CD4-positive, alpha-beta T cell treated with Interferon alpha-2 for 1 hour (primary cell): ENCODE measurements at regions not wholly inside any gene's neighbourhood (a gene's known extent, or its start where the extent isn't known, plus 50 kb on each side); places are given as distances from the start of the nearest gene placed in this dataset.

Experiments
- DNase-seq, 2 donors: peaks; one replicate each; pipeline ENCODE4 v3.0.0-alpha.2; 2020 to 2022

DNA sequence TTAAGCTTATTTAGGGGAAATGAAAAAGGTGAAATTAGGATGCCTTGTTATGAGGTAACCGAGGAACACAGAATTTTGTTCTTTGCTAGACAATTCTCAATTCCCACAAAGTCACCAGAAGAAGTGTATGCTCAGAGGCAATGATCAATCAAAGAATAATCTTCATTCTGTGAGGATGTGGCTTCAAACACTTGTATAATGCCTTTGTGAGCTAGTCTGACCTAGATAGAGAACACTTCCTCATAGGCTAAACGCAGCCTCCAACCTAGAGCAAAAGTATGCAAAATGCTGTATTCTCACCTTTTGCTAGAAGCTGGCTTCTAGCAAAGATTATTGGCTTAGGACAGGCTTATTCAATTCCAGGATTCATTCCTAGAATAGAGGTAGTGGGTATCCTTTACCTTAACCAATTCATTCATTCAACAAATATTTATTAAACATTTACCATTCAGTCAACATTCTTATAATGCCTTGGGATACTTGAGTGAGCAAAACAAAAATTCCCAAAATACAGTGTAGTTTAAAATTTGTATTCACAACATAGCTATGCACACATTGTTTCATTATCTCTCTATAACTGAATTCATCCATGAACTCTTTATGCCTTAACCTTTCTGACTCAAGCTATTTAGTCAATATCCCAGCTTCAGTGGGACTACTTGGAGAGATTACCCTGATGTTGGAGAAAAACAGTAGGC, 530.2 kb downstream of the PTPRC start:
- DNase-seq: peak in 1 of 2 donors; percentile 44

DNA sequence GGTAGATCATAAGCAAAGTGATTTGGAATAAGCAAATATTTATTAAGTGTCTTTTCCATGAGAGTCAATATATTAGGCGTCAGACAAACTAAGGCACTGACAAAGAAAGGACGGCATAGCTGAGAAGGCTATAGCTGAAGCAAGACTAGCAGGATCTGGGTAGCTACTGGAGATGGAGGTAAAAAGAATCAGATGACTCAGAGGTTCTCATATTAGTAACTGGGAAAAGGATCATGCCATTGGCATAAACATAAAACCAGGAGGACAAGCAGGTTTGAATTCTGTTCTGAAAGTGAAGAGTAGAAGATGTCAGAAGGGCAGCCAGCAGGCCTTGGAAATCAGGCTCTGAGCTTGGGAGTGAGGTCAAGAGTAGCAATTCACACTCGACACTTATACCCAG, 531.9 kb downstream of the PTPRC start:
- DNase-seq: no peak

DNA sequence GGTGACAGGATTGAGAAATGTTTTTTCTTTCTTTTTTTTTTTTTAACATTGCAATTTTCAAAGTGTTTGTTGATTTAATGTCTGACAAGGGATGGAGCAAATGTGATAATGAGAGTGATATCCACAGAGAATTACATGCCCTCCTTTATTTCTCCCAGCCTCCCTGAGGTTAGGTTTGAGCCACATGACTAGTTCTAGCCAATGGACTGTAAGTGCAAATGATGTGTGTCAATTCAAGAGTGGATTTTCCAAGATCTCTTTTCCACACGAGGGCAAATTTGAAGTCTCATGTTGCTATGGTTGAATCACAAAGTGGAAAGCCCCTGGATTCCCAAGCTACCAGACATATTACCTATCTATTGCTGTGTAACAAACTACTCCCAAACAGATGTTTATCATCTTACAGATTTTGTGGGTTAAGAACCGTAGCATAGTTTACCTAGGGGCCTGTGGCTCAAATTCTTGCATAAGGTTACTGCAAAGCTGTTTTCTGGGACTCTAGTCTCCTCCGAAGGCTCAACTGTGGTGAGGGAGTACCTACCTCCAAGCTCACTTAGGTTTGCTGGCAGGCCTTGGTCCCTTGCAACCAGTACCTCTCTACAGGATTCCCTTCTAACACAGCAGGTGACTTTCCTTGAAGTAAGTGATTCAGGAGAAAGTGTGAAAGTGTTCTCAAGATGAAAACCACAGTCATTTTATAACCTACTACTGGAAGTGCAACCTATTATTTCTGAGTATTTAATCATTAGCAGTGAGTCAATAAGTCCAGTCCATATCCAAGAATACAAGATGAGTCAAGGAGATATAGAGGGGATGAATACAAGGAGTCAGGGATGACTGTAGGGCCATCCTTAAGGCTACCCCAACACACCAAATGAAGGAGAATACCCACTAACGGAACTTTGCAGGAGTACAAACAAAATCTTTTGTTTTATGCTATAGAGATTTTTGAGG, 533.6 kb downstream of the PTPRC start:
- DNase-seq: peak in 1 of 2 donors; percentile 5

DNA sequence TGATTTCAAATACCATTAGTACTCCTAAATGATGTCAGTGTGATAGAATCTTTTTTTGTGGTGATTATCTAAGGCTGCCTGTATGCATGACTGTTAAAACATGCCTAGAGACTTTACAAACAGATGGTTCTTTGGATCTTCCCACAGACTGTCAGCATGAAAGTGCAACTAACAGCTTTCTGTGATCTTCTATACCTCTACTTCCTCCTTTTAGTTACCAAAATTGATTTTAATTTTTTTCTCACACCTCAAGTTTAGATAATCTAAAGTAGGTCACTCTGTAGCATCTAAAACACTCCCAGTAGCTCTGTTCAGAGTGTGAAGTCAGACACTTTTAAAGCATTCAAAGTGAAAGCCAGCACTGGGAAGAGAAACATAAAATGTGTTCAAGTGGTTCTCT, 534.5 kb downstream of the PTPRC start:
- DNase-seq: peak; percentile 12 to 65

DNA sequence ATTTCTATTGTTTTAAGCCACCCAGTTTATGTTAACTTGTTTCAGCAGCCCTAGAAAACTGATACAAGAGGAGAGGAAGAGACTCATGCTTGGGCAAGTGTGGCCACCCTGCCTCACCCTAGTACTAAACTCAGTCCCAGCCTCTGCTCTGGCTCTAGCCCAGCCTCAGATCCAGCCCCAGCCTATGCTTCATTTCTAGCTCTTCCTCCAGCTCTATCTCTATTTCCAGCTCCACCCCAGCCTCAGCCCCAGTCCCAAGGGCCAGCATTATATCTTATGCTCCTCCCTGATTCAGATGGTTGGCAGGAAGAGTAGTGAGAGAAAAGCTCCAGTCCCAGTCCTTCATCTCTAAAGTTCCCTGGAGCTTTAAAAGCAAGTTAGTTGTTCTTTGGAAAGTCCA, 535.5 kb downstream of the PTPRC start:
- no peak for DNase-seq

DNA sequence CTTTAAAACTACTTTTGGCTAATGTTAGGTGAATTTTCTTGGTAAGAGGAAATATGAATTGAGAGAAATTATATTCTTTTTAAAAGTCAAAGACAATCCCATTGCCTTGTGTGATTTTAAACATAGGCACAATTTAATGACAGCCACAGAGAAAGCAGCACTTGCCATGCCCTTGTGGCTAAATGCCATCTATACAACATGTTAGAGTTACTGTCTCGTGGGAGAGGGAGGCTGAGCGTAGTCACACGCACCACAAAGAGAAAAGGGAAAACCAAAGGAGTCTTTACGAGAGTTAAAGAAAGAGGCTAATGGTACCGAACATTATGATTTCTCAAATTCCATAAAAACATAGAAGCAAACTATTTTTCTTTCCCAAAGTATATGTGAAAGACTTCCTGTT, 537.9 kb downstream of the PTPRC start:
- no peak for DNase-seq

DNA sequence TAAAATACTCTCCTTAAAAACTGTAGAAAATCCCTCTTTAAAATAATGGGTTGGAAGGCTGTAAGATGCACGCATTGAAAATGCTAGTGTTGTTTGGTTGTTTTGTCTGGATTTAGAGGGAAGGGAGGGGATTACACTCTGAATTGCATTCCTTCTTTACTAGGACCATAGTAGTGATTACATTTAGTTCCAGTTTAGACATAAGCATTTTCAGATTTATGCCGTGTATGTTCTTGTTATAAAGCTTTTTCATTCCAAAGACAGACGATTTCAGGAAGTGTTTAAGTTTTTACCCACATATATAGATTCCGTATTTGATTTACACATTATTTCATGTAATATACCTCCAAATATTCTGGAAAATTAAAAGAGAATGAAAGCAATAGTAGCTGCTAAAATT, 538.4 kb downstream of the PTPRC start:
- no peak for DNase-seq

DNA sequence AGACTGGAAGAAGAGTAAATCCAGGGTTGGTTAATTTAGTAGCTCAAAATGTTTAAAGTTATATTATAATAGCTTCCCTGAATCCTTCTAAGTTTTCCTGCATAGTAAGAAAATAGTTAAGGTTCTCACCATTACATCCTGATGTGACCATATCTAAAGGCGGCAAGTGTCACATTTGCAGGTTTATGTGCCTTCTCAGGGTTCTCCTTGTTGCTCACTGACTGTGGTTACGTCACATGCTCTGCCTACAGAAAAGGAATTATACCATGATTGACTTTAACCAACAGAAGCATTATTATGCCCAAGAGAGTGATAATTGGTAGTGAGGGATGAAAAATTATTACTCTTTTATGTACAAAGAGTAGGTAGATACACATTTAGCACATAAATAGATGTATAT, 539.8 kb downstream of the PTPRC start:
- DNase-seq: no peak

DNA sequence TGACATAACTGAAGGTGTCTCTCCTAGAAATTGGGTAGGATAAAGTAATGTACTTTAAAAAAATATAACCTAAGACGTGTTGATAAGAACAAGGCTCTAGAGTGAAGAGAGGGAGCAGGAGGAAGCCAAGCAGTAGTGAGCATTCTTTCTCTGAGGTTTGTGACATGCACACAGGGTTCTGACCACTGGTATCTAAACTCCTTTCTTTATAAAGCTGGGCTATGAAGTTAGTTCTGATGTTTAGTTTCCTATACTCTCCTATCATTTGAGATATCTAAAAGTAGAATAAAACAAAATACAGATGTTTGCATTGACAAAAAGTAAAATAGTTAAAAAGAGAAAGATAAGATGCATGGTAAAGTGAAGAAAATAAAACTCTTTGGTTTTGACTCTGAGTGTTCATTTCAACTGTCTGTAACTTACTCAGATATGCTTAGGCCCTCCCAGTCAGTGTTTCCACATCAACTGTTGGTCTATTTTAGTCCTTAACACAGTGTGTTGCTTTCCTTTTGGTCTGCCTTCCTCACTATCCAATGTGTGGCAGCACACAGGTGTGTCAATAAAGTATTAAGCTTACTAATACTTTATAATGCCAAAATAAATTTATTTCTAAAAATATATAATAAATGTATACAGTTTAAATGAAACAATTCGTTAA, 543.5 kb downstream of the PTPRC start:
- no peak for DNase-seq

DNA sequence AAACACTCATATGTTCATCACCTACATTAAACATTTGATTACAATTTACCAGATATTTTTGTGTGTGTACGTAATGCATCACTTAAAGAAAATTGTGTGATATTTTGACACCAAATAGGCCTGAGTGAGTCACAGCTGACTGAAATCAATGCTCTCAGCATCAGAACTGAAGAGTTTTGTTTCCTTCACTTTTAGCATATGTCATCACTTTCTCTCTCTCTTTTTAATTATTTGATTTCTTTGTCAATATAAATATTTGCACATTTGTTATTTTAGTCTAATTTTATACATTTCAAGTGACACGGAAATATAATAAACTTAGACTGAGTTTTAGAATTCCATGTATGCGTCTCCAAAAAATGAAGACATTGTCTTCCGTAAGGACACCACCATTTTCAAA, 545.3 kb downstream of the PTPRC start:
- no peak for DNase-seq

DNA sequence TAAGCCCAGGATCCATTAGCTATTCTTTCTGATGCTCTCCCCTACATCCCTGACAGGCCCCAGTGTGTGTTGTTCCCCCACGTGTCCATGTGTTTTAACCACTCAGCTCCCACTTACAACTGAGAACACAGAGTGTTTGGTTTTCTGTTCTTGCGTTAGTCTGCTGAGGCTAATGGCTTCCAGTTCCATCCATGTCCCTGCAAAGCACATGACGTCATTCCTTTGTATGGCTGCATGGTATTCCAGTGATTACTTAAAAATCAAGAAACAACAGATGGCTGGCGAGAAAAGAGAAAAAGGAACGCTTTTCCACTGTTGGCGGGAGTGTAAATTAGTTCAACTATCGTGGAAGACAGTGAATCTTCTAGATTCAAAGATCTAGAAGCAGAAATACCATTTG, 556.0 kb downstream of the PTPRC start:
- no peak for DNase-seq

DNA sequence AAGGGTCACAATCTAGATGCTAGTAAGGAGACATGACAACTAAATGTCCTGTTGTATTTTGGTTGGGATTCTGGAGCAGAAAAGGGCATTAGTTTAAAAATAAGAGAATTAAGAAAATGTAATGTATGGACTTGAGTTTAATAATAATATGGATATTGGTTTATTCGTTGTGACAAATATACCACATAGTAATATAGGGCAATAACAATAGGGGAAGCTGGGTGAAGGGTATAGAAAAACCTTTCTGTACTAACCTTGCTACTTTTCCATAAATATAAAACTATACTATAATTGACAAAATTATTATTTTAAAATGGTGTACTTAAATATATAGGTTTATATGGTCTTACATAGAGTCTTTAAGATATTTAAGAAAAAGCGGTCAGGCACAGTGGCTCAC, 558.9 kb downstream of the PTPRC start:
- no peak for DNase-seq

DNA sequence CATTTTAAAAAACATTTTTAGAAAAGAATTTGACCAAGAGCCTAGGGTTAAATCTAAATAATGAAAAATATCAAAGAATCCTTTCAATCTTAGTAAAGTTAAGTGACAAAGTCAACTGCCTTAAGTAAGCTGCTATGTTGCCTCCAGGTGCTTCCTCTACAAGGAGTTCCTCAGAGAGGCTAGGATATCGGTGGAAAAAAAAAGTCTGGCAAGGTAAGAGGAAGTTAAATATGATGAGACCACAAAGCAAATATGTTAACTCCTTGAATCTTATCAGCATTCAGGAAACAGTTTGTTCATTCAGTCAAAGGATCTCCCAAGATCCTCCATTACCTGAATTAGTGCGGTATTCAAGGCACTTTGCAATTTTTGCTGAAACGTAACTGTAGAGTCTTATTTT, 563.5 kb downstream of the PTPRC start:
- DNase-seq: no peak

DNA sequence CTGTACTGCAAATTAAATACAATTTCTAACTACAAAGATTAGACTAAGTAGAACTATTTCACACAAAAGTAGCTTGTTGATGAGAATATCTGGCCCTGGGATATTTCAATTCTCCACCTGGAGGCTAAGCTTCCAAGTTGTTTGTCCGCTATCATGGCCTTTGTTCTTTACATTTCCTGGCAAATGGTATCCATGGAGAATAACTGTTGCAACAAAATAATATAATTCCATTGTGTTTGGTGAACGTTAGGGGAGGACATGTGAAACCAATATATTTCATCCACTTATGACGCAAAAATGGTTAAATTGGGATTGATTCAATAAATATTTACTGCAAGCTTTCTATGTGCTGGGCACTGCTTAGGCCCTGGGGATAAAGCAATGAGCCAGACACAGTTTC, 565.4 kb downstream of the PTPRC start:
- no peak for DNase-seq

DNA sequence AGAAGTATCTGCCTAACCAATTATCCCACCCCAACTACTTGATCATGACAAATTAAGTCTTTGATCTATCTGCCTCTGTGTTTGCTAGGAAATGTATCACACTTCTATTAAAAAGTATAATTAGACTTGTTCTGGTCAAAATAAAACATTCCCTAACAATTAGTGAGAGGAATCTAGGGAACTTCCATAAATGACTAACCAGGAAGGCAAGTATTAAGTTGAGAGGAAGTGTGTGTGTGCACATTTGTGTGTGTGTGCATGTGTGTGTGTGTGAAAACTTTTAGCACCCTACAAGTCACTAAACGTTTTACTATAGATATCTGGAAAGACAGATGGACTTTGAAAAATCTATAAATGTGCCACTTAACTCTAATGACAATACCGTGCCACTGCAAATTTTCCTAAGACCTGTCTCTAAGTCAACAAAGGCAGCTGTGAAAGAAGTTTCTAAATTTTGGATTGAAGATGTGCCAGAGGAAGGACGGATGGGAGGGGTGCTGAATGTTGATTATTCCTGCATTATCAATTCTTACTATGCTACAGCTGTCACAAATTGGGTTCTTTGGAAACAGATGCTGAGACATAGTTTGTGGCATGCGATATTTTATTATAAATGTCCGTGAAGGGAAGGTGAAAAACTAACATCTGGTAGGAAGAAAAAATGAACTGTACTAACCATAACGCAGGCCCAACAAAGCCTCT, 567.1 kb downstream of the PTPRC start:
- no peak for DNase-seq

DNA sequence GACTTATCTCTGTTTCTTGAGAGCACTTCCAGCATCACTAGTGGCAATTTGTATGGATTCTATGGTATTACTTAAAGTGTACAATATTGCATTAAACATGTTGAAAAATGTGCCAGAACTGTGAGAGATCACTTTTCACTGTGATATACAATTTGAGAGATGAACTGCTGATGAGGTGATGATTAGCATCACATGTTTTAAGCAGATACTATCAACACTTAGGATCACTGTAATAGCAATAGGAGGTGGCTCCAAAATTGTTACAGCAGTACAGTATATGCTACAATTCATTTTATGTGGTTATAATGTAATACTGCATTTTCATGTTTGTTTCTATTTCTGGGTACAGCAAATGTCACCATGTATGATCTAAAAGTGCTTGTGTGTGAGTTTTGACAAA, 570.0 kb downstream of the PTPRC start:
- DNase-seq: no peak

DNA sequence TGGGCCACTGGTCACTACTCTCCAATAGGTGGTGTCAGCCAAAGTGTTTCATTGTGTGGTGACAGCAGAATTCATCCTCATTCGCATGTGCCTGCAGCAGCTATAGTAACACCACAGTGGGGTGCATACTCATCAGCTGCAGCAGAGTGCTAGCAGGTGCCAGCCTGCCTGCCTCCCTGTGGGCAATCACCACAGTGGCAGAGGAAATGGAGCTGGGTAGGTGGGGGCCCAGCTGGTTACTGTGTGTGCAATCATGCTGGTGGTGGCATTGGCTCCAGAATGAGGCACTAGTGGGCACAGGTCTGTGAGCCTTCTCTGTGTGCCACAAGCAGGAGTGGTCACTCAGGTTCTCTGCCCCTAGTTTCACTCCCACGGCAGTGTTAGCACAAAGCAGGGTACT, 579.2 kb downstream of the PTPRC start:
- DNase-seq: peak; percentile 5 to 30

DNA sequence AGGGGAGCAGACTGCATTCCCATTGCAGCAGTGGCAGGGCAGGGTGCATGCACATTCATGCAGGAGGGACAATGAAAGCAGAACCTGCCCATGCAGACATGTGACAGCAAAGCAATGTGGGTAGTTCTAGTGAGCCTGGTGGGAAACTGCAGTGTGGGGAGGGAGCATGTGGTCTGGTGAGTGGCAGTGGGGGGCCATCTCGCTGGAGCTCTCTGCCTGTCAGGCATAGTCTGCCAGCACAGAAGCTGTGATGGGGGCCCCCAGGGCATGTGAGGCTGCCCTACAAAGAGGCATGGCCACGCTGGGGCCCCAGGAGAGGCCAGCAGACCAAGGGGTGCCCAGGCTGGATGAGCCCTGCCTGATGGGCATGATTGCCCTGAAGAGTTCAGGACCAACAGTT, 579.7 kb downstream of the PTPRC start:
- DNase-seq: no peak

DNA sequence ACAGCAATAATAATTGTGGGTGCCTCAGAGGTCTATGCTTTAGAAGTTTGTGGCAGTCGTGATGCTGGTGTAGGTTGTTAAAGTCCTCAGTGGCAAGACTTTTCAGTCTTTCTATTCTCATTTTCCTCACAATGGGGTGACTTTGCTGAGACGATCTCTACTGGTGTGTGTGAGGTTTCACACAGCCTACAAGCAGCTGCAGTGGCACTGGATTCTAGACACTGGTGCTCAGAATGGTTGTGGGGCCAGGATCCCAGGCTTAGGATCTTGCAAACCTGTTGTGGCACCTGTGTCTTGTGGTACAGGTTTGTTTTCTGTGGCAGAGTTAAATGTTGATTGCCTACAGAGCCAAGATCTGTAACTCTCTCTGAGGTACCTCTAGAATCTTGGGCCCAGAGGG, 581.2 kb downstream of the PTPRC start:
- no peak for DNase-seq

DNA sequence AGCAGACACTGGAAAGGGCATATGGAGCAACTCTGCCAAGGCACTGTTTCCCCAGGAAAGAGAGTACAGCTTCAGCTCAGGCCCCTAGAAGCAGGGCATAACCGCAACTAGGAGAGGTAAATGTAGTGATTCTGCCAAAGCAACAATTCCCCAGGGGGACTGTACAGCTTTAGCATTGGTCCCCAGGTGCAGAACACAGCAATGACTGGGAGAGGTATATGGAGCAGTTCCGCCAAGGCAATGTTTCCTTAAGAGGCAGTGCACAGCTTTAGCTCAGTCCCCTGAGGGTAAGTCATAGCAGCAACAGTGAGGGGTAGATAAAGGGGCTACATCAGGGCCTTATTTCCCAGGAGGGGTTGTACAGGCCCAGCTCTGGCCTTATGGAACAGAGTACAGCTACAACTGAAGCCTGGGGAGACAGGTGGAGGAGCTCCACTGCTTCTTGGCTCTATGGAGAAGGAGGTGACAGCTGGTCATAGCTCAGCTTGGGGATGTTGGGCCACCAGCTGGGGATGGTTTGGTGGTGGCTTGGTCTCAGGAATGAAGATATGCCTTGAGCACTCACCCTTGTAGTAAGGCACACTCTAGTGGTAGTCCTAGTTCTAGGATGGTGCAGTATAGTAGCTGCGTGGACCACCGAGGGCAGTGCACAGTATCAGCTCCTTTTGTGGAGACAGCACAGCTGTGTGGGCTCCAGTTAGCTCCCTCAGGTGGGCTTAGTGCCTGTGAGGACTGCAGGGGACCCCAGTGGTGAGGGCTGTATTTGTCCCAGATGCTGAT, 582.7 kb downstream of the PTPRC start:
- DNase-seq: no peak

DNA sequence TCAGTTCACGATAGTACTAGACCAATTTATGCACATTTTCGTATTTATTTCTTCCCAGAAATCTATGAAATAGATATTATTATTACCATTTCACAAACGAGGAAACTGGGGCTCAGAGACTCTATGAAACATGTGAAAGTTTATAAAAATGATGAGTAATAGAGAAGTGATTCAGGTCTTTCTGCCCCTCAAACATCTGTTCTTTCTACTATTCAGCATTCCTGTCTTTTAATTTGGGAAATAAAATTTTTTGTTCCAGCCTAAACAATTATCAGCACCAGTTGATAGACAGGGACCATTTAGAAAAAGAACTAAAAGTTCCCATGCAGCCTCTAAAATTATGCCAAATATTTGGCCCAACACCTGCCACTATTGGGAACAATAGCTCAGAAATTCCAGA, 585.1 kb downstream of the PTPRC start:
- no peak for DNase-seq

DNA sequence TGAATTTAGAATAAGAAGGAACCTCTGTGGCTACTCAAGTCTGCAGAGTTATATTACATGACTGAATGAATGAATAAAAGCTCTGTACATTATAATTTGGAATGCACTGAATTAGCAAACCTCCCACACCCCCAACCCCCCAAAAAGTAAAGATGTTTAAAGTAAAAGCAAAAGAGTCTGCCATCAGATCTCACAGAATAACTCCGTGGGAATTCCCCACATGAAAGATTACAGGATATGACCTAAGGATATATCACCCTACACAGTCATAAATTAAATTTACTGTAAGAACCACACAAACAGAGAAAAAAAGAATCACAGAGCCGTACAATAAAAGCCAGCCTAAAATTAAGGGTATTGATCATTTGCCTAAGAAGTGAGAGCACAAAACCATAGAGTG, 587.3 kb downstream of the PTPRC start:
- DNase-seq: peak in 1 of 2 donors; percentile 65
